ENCODE measurements at regions not wholly inside any gene's neighbourhood (a gene's known extent, or its start where the extent isn't known, plus 50 kb on each side); places are given as distances from the start of the nearest gene placed in this dataset.

DNA sequence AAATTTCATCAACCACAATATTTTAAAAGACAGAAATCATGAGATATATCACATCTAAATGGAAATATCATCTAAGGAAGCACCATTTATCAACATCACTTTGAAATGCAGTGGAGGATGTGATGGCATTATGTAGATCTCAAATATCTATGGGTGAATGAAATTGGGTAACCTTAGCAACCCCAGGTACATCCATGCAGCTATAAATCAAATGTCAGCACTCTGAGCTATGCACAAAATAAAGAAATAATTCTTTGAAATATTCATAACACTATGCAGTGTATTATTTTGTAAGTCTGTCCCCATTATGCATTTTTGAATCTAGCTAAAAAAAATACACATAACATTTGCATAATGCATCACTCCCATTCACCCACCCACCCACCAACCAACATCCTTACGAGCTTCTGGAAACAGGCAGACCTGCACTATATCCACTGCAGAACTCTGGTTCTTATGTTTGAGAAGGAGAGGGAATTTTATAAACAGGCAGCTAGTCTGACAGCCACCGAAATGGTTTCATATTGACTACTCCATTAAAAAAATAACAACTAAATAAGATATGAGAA lies 186.8 kb downstream of the SHOX2 start:
- Histone ChIP-seq H2AFZ (ENCODE audit: low read length) (no peak overlapping the region), H3K23me2 (ENCODE audit: insufficient read length, low read depth, low read length, poor library complexity, severe bottlenecking) (no peaks in the 10 kb centered on the region), H2BK20ac (ENCODE audit: low read depth, low read length, poor library complexity, severe bottlenecking) (no peak overlapping the region), H3K27ac (ENCODE audit: insufficient read length, low read depth, low read length) (no peak overlapping the region), H2BK15ac (ENCODE audit: low read depth, low read length) (no peak overlapping the region), H3K56ac (ENCODE audit: insufficient read length, low read depth, low read length) (no peak overlapping the region), H3K27me3 (ENCODE audit: insufficient read depth, low read length) (no peaks in the 10 kb centered on the region), H3K79me2 (ENCODE audit: insufficient read depth, low read length) (no peaks in the 10 kb centered on the region), H3K14ac (ENCODE audit: insufficient read depth, low read length) (no peak overlapping the region), H3K9me3 (ENCODE audit: control insufficient read depth, low read depth, low read length) (no peaks in the 10 kb centered on the region), H4K5ac (ENCODE audit: insufficient read length, low read depth, low read length) (no peak overlapping the region), H3K4me1 (ENCODE audit: insufficient read depth, low read length) (peaks cover 2% of the 10 kb centered on the region; the same call in 1 of the 2 replicates), H3K9ac (ENCODE audit: extremely low read depth, insufficient read length, low read length) (no peak overlapping the region), H2AK5ac (ENCODE audit: insufficient read length, low read length) (no peak overlapping the region), H3K79me1 (ENCODE audit: insufficient read depth, low read depth, low read length, poor library complexity, severe bottlenecking) (no peaks in the 10 kb centered on the region), H4K8ac (replicated peaks; ENCODE audit: insufficient read length, low read depth, low read length) (no peak overlapping the region), H2BK5ac (ENCODE audit: insufficient read length, low read length) (no peak overlapping the region), H2BK120ac (ENCODE audit: low read depth, low read length, poor library complexity, severe bottlenecking) (no peak overlapping the region), H3K4ac (ENCODE audit: low read depth, low read length) (no peak overlapping the region), H3T11ph (ENCODE audit: low read length) (no peak overlapping the region), H4K91ac (ENCODE audit: insufficient read length, low read depth, low read length) (no peak overlapping the region), H3K18ac (ENCODE audit: insufficient read length, low read depth, low read length) (no peak overlapping the region), H3K23ac (ENCODE audit: insufficient read length, low read depth, low read length) (no peak overlapping the region), H3K4me2 (ENCODE audit: insufficient read depth, insufficient read length, low read length) (no peak overlapping the region), H2BK12ac (ENCODE audit: insufficient read length, low read depth, low read length) (no peak overlapping the region), H4K20me1 (ENCODE audit: control insufficient read depth, insufficient read depth, insufficient read length) (no peaks in the 10 kb centered on the region)
- DNase-seq = no peak
- no peaks in the 10 kb centered on the region for H3K9me3 Mint-ChIP-seq
- H3K4me1 Mint-ChIP-seq = peaks cover 7 to 8% of the 10 kb centered on the region in 2 experiments
- TF ChIP-seq CTCF (conservative IDR thresholded peaks at IDR 0.05) = no peak
- no peaks in the 10 kb centered on the region; a peak in 1 of 7 replicates for H3K36me3 Mint-ChIP-seq (ENCODE audit: insufficient read depth in 1 of 3, low read depth in 3 of 3)
- no peak overlapping the region for H3K27ac Mint-ChIP-seq
- WGBS (ENCODE audit: extremely low coverage, insufficient read length, low lambda C conversion rate) = no CpG with 5 or more reads among the region's 2 CpGs
- no peaks in the 10 kb centered on the region for H3K27me3 Mint-ChIP-seq (ENCODE audit: low read depth)
- H3K4me3 Mint-ChIP-seq = no peak overlapping the region

Measured in H9 (cell line).